Erythroblast (primary cell): ENCODE measurements at regions not wholly inside any gene's neighbourhood (a gene's known extent, or its start where the extent isn't known, plus 50 kb on each side); places are given as distances from the start of the nearest gene placed in this dataset.
A peak's percentile ranks its signal among the peaks of the same experiment; 100 is the strongest.

Source experiments
- DNase-seq, 2 experiments: peaks; one replicate each; lab custom pipeline; 2025; lab: John Stamatoyannopoulos, UW
- GATA1 ChIP-seq: IDR thresholded peaks from 2 replicates; pipeline ENCODE4 v1.6.1; 2011; ENCODE audit warnings: low read depth, mild to moderate bottlenecking, control low read depth, low read length, moderate library complexity
- POLR2A ChIP-seq: IDR thresholded peaks from 2 replicates; pipeline ENCODE4 v1.6.1; 2011; ENCODE audit warnings: mild to moderate bottlenecking, low read length

GRCh38 chr10:3950676-3951275, 165.8 kb upstream of the KLF6 start:
- DNase-seq: no peak

GRCh38 chr10:3949711-3950110, 164.7 kb upstream of the KLF6 start:
- no peak for TF ChIP-seq GATA1
- no peak for TF ChIP-seq POLR2A
- DNase-seq: no peak

More at GRCh38 chr10:3950676-3951275, 165.8 kb upstream of the KLF6 start:
- no peak for TF ChIP-seq GATA1
- TF ChIP-seq POLR2A: no peak

GRCh38 chr10:3948843-3949242, 163.8 kb upstream of the KLF6 start:
- DNase-seq: peak in 1 of 2 experiments; percentile 9
- no peak for TF ChIP-seq POLR2A
- no peak for TF ChIP-seq GATA1

- TF ChIP-seq GATA1: no peak
- TF ChIP-seq POLR2A: no peak
- no peak for DNase-seq
Measured at GRCh38 chr10:3946234-3947229, 161.5 kb upstream of the KLF6 start.

GRCh38 chr10:3945026-3945425, 160.0 kb upstream of the KLF6 start:
- no peak for DNase-seq
- TF ChIP-seq POLR2A (no peak), GATA1 (no peak)

- DNase-seq: no peak
- no peak for TF ChIP-seq GATA1
- no peak for TF ChIP-seq POLR2A
Measured at GRCh38 chr10:3944591-3944990, 159.6 kb upstream of the KLF6 start.

GRCh38 chr10:3943695-3944257, 158.8 kb upstream of the KLF6 start:
- TF ChIP-seq POLR2A (no peak), GATA1 (no peak)
- no peak for DNase-seq

- TF ChIP-seq GATA1: no peak
- TF ChIP-seq POLR2A: no peak
- DNase-seq: no peak
Measured at GRCh38 chr10:3942937-3943489, 158.0 kb upstream of the KLF6 start.

GRCh38 chr10:3941676-3942075, 156.7 kb upstream of the KLF6 start:
- no peak for TF ChIP-seq GATA1
- TF ChIP-seq POLR2A: no peak

GRCh38 chr10:3936422-3937040, 151.5 kb upstream of the KLF6 start:
- TF ChIP-seq POLR2A (no peak), GATA1 (no peak)
- DNase-seq: no peak

More at GRCh38 chr10:3941676-3942075, 156.7 kb upstream of the KLF6 start:
- no peak for DNase-seq

GRCh38 chr10:3935933-3936359, 150.9 kb upstream of the KLF6 start:
- no peak for DNase-seq
- TF ChIP-seq POLR2A (no peak), GATA1 (no peak)

- DNase-seq: no peak
- TF ChIP-seq POLR2A (no peak), GATA1 (no peak)
Measured at GRCh38 chr10:3935141-3935540, 150.1 kb upstream of the KLF6 start.

- TF ChIP-seq POLR2A (no peak), GATA1 (no peak)
- DNase-seq: no peak
Measured at GRCh38 chr10:3933733-3934132, 148.7 kb upstream of the KLF6 start.
